ENCODE measurements at regions not wholly inside any gene's neighbourhood (a gene's known extent, or its start where the extent isn't known, plus 50 kb on each side); places are given as distances from the start of the nearest gene placed in this dataset.

- Mint-ChIP-seq H3K9me3 (no peaks in the 10 kb centered on the region), H3K27me3 (ENCODE audit: low read depth) (no peaks in the 10 kb centered on the region), H3K4me3 (ENCODE audit: low read depth) (no peak overlapping the region), H3K36me3 (ENCODE audit: low read depth) (no peaks in the 10 kb centered on the region), H3K4me1 (ENCODE audit: low read depth) (no peaks in the 10 kb centered on the region), H3K27ac (no peak overlapping the region)
- intact Hi-C loops (cut with micrococcal nuclease) = no loop called here
- no peak for DNase-seq (ENCODE audit: low spot score)
Measured at GRCh38 chr6:73962884-73963283, 266.9 kb downstream of the CD109 start.

- H3K27me3 Mint-ChIP-seq (ENCODE audit: low read depth) = no peaks in the 10 kb centered on the region
- H3K4me3 Mint-ChIP-seq (ENCODE audit: low read depth) = no peak overlapping the region
- no peaks in the 10 kb centered on the region for H3K4me1 Mint-ChIP-seq (ENCODE audit: low read depth)
- H3K27ac Mint-ChIP-seq = no peak overlapping the region
- H3K36me3 Mint-ChIP-seq (ENCODE audit: low read depth) = no peaks in the 10 kb centered on the region
- no peaks in the 10 kb centered on the region for H3K9me3 Mint-ChIP-seq
- intact Hi-C loops (cut with micrococcal nuclease) = no loop called here
- DNase-seq (ENCODE audit: low spot score) = no peak
Measured at GRCh38 chr6:73956305-73956704, 260.3 kb downstream of the CD109 start.

GRCh38 chr6:73955800-73956199 lies 259.8 kb downstream of the CD109 start:
- Mint-ChIP-seq H3K9me3 (no peaks in the 10 kb centered on the region), H3K4me3 (ENCODE audit: low read depth) (no peak overlapping the region), H3K27me3 (ENCODE audit: low read depth) (no peaks in the 10 kb centered on the region), H3K4me1 (ENCODE audit: low read depth) (no peaks in the 10 kb centered on the region), H3K36me3 (ENCODE audit: low read depth) (no peaks in the 10 kb centered on the region), H3K27ac (no peak overlapping the region)
- intact Hi-C loops (cut with micrococcal nuclease) = no loop called here
- no peak for DNase-seq (ENCODE audit: low spot score)

- no peaks in the 10 kb centered on the region for H3K9me3 Mint-ChIP-seq
- H3K27me3 Mint-ChIP-seq (ENCODE audit: low read depth) = no peaks in the 10 kb centered on the region
- no peak overlapping the region for H3K27ac Mint-ChIP-seq
- intact Hi-C loops (cut with micrococcal nuclease) = no loop called here
- H3K4me1 Mint-ChIP-seq (ENCODE audit: low read depth) = no peaks in the 10 kb centered on the region
- no peak overlapping the region for H3K4me3 Mint-ChIP-seq (ENCODE audit: low read depth)
- DNase-seq (ENCODE audit: low spot score) = no peak
- no peaks in the 10 kb centered on the region for H3K36me3 Mint-ChIP-seq (ENCODE audit: low read depth)
Measured at GRCh38 chr6:73954881-73955280, 258.9 kb downstream of the CD109 start.

- intact Hi-C loops (cut with micrococcal nuclease) = no loop called here
- H3K36me3 Mint-ChIP-seq (ENCODE audit: low read depth) = no peaks in the 10 kb centered on the region
- H3K27me3 Mint-ChIP-seq (ENCODE audit: low read depth) = no peaks in the 10 kb centered on the region
- H3K9me3 Mint-ChIP-seq = peaks cover 5% of the 10 kb centered on the region
- no peak overlapping the region for H3K4me3 Mint-ChIP-seq (ENCODE audit: low read depth)
- no peak for DNase-seq (ENCODE audit: low spot score)
- no peaks in the 10 kb centered on the region for H3K4me1 Mint-ChIP-seq (ENCODE audit: low read depth)
- H3K27ac Mint-ChIP-seq = no peak overlapping the region
Measured at GRCh38 chr6:73951183-73951582, 255.2 kb downstream of the CD109 start.

GRCh38 chr6:73943930-73944652 lies 248.1 kb downstream of the CD109 start:
- Mint-ChIP-seq H3K27me3 (ENCODE audit: low read depth) (no peaks in the 10 kb centered on the region), H3K36me3 (ENCODE audit: low read depth) (no peaks in the 10 kb centered on the region), H3K27ac (no peak overlapping the region), H3K4me1 (ENCODE audit: low read depth) (no peaks in the 10 kb centered on the region), H3K4me3 (ENCODE audit: low read depth) (no peak overlapping the region), H3K9me3 (peaks cover 5% of the 10 kb centered on the region)
- intact Hi-C loops (cut with micrococcal nuclease) = no loop called here
- no peak for DNase-seq (ENCODE audit: low spot score)

- Mint-ChIP-seq H3K4me1 (ENCODE audit: low read depth) (no peaks in the 10 kb centered on the region), H3K9me3 (peaks cover 5% of the 10 kb centered on the region), H3K4me3 (ENCODE audit: low read depth) (no peak overlapping the region), H3K27ac (no peak overlapping the region), H3K27me3 (ENCODE audit: low read depth) (no peaks in the 10 kb centered on the region), H3K36me3 (ENCODE audit: low read depth) (no peaks in the 10 kb centered on the region)
- intact Hi-C loops (cut with micrococcal nuclease) = no loop called here
- DNase-seq (ENCODE audit: low spot score) = no peak
Measured at GRCh38 chr6:73943411-73943810, 247.4 kb downstream of the CD109 start.

- no peak overlapping the region for H3K27ac Mint-ChIP-seq
- H3K36me3 Mint-ChIP-seq (ENCODE audit: low read depth) = no peaks in the 10 kb centered on the region
- no peak overlapping the region for H3K4me3 Mint-ChIP-seq (ENCODE audit: low read depth)
- no peaks in the 10 kb centered on the region for H3K27me3 Mint-ChIP-seq (ENCODE audit: low read depth)
- no peaks in the 10 kb centered on the region for H3K4me1 Mint-ChIP-seq (ENCODE audit: low read depth)
- H3K9me3 Mint-ChIP-seq = peaks cover 4% of the 10 kb centered on the region
- DNase-seq (ENCODE audit: low spot score) = no peak
- intact Hi-C loops (cut with micrococcal nuclease) = no loop called here
Measured at GRCh38 chr6:73942592-73943186, 246.7 kb downstream of the CD109 start.

GRCh38 chr6:73941892-73942291 lies 245.9 kb downstream of the CD109 start:
- no peak for DNase-seq (ENCODE audit: low spot score)
- Mint-ChIP-seq H3K36me3 (ENCODE audit: low read depth) (no peaks in the 10 kb centered on the region), H3K27me3 (ENCODE audit: low read depth) (no peaks in the 10 kb centered on the region), H3K9me3 (no peaks in the 10 kb centered on the region), H3K4me1 (ENCODE audit: low read depth) (no peaks in the 10 kb centered on the region), H3K27ac (no peak overlapping the region), H3K4me3 (ENCODE audit: low read depth) (no peak overlapping the region)
- intact Hi-C loops (cut with micrococcal nuclease) = no loop called here

- Mint-ChIP-seq H3K4me3 (ENCODE audit: low read depth) (no peak overlapping the region), H3K36me3 (ENCODE audit: low read depth) (no peaks in the 10 kb centered on the region), H3K27ac (no peak overlapping the region), H3K27me3 (ENCODE audit: low read depth) (no peaks in the 10 kb centered on the region), H3K4me1 (ENCODE audit: low read depth) (no peaks in the 10 kb centered on the region), H3K9me3 (no peaks in the 10 kb centered on the region)
- DNase-seq (ENCODE audit: low spot score) = no peak
- intact Hi-C loops (cut with micrococcal nuclease) = no loop called here
Measured at GRCh38 chr6:73937805-73938204, 241.8 kb downstream of the CD109 start.

GRCh38 chr6:73932866-73933265 lies 236.9 kb downstream of the CD109 start:
- intact Hi-C loops (cut with micrococcal nuclease) = no loop called here
- Mint-ChIP-seq H3K27me3 (ENCODE audit: low read depth) (no peaks in the 10 kb centered on the region), H3K9me3 (no peaks in the 10 kb centered on the region), H3K4me1 (ENCODE audit: low read depth) (no peaks in the 10 kb centered on the region), H3K27ac (no peak overlapping the region), H3K4me3 (ENCODE audit: low read depth) (no peak overlapping the region), H3K36me3 (ENCODE audit: low read depth) (no peaks in the 10 kb centered on the region)
- no peak for DNase-seq (ENCODE audit: low spot score)

- Mint-ChIP-seq H3K27me3 (ENCODE audit: low read depth) (no peaks in the 10 kb centered on the region), H3K4me1 (ENCODE audit: low read depth) (no peaks in the 10 kb centered on the region), H3K36me3 (ENCODE audit: low read depth) (no peaks in the 10 kb centered on the region), H3K27ac (no peak overlapping the region), H3K4me3 (ENCODE audit: low read depth) (no peak overlapping the region), H3K9me3 (no peaks in the 10 kb centered on the region)
- DNase-seq (ENCODE audit: low spot score) = no peak
- intact Hi-C loops (cut with micrococcal nuclease) = no loop called here
Measured at GRCh38 chr6:73929405-73929804, 233.4 kb downstream of the CD109 start.

- H3K4me3 Mint-ChIP-seq (ENCODE audit: low read depth) = no peak overlapping the region
- no peaks in the 10 kb centered on the region for H3K36me3 Mint-ChIP-seq (ENCODE audit: low read depth)
- intact Hi-C loops (cut with micrococcal nuclease) = no loop called here
- H3K4me1 Mint-ChIP-seq (ENCODE audit: low read depth) = no peaks in the 10 kb centered on the region
- no peaks in the 10 kb centered on the region for H3K9me3 Mint-ChIP-seq
- no peak for DNase-seq (ENCODE audit: low spot score)
- no peak overlapping the region for H3K27ac Mint-ChIP-seq
- H3K27me3 Mint-ChIP-seq (ENCODE audit: low read depth) = no peaks in the 10 kb centered on the region
Measured at GRCh38 chr6:73927421-73927820, 231.4 kb downstream of the CD109 start.

Measured in activated T-helper 2 cell treated with anti-CD3 and anti-CD28 coated beads, Interferon-gamma antibody, Interleukin-2, Interleukin-4, amounts not matched to agents 10 μg/mL and 5 μg/mL and 100 μg/mL, durations not matched to agents 14 hours and 24 hours and 36 hours (primary cell).